ENCODE measurements at regions not wholly inside any gene's neighbourhood (a gene's known extent, or its start where the extent isn't known, plus 50 kb on each side); places are given as distances from the start of the nearest gene placed in this dataset.

DNA sequence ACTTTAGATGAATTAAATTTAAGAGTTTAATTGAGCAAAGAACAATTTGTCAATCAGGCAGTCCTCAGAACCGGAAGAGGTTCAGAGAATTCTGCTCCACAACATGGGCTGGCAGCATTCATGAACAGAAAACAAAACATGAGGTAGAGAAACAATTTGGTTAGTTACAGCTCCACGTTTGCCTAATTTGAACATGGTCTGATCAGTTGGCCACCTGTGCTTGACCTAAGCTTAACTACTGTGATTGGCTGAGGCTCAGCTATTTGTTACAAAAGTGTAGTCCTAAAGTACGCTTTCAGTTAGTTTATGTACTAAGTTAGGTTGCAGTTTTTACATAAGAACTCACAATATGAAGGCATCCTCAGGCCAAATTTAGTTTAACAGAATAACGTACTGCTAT lies 258.6 kb downstream of the ADAM29 start:
- peaks cover 0 to 7% (median 3%) of the 10 kb centered on the region in 4 donors for H3K9me3 ChIP-seq
- no peak for DNase-seq

DNA sequence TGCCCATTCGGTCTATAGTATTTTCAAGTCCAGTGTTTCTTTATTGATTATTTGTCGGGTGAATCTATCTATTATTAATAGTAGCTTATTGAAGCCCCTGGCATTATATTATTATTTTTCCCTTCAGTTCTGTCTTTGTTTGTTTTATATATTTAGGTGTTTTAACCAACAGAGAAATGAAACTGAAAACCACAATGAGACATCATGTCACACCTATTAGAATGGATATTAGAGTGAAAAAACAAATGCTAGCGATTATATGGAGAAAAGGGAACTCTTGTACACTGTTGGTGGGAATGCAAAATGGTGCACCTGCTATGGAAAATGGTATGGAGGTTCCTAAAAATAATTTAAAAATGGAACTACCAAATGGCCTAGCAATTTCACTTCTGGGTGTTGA lies 272.5 kb downstream of the ADAM29 start:
- Histone ChIP-seq H3K9me3 (peaks cover 0 to 1% (median 0%) of the 10 kb centered on the region in 4 donors), H3K27ac (no peak overlapping the region), H3K4me3 (no peak overlapping the region), H3K27me3 (no peaks in the 10 kb centered on the region), H3K36me3 (no peaks in the 10 kb centered on the region), H3K4me1 (no peaks in the 10 kb centered on the region)
- DNase-seq = no peak
- WGBS, 5 donors = 52 to 78% (median 72%) methylated on average over 3 of the region's 3 CpGs
- TF ChIP-seq POLR2AphosphoS5 (IDR thresholded peaks at IDR 0.05) (no peak), POLR2A (IDR thresholded peaks at IDR 0.05) (no peak), EP300 (IDR thresholded peaks at IDR 0.05) (no peak)
- TF ChIP-seq, protein P1, sequence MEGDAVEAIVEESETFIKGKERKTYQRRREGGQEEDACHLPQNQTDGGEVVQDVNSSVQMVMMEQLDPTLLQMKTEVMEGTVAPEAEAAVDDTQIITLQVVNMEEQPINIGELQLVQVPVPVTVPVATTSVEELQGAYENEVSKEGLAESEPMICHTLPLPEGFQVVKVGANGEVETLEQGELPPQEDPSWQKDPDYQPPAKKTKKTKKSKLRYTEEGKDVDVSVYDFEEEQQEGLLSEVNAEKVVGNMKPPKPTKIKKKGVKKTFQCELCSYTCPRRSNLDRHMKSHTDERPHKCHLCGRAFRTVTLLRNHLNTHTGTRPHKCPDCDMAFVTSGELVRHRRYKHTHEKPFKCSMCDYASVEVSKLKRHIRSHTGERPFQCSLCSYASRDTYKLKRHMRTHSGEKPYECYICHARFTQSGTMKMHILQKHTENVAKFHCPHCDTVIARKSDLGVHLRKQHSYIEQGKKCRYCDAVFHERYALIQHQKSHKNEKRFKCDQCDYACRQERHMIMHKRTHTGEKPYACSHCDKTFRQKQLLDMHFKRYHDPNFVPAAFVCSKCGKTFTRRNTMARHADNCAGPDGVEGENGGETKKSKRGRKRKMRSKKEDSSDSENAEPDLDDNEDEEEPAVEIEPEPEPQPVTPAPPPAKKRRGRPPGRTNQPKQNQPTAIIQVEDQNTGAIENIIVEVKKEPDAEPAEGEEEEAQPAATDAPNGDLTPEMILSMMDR (IDR thresholded peaks at IDR 0.05) = no peak
- intact Hi-C loops (cut with DNase I; ENCODE audit: low total_unique reads) = no loop called here

More for the DNA sequence above, 258.6 kb downstream of the ADAM29 start:
- Histone ChIP-seq H3K4me1 (no peaks in the 10 kb centered on the region), H3K27me3 (no peaks in the 10 kb centered on the region), H3K36me3 (no peaks in the 10 kb centered on the region), H3K27ac (no peak overlapping the region), H3K4me3 (no peak overlapping the region)
- TF ChIP-seq EP300 (IDR thresholded peaks at IDR 0.05) = no peak
- no peak for TF ChIP-seq POLR2AphosphoS5 (IDR thresholded peaks at IDR 0.05)
- TF ChIP-seq, protein P1 (IDR thresholded peaks at IDR 0.05) = no peak
- no peak for TF ChIP-seq POLR2A (IDR thresholded peaks at IDR 0.05)
- WGBS, 5 donors = 54 to 68% (median 64%) methylated on average over 4 of the region's 4 CpGs
- intact Hi-C loops (cut with DNase I; ENCODE audit: low total_unique reads) = no loop called here

DNA sequence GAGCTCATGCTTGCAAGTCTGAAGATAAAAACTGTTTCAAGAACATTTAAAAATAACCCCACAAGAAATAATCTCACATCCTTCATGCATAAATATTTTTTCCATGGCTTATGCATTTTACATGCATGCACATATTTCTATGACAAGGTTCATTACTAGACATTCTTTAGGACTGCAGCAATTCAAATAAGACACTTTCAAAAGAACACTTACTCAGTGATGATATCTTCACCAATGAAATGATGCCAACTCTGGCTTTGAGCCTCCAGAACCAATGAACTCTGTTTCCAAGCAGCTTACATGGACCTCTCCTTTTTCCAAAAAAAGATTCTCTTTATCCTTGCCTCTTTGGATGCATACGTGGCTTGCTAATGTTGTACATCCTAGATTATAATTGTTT lies 279.9 kb downstream of the ADAM29 start:
- Histone ChIP-seq H3K36me3 (no peaks in the 10 kb centered on the region), H3K27ac (no peak overlapping the region), H3K27me3 (no peaks in the 10 kb centered on the region), H3K9me3 (no peaks in the 10 kb centered on the region), H3K4me1 (peaks cover 0 to 4% (median 0%) of the 10 kb centered on the region in 4 donors), H3K4me3 (no peak overlapping the region)
- TF ChIP-seq POLR2AphosphoS5 (IDR thresholded peaks at IDR 0.05) (no peak), EP300 (IDR thresholded peaks at IDR 0.05) (no peak), POLR2A (IDR thresholded peaks at IDR 0.05) (no peak)
- TF ChIP-seq, protein P1 (IDR thresholded peaks at IDR 0.05) = no peak
- DNase-seq = no peak
- WGBS, 5 donors = 61 to 84% (median 79%) methylated on average over 1 of the region's 1 CpG
- intact Hi-C loops (cut with DNase I; ENCODE audit: low total_unique reads) = no loop called here

DNA sequence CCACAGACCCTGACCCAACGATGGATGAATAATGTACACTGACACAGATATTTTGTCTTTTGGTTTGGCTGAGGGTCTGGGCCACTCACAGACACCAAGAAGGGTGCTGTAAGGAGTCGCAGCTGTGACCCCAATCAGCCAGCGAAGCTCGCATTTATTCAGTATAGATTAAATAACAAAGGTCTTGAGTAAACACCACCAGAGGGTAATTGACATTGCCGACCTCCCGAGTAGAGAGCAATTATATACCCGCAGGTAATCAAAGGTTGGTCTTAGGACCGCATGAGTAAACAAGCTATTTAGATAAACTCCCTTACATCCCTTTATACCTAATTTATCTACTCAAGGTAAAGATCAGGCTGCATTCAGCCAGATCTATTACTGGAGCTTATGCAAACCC lies 297.1 kb downstream of the ADAM29 start:
- Histone ChIP-seq H3K36me3 (no peaks in the 10 kb centered on the region), H3K4me3 (no peak overlapping the region), H3K9me3 (peaks cover 0 to 43% (median 38%) of the 10 kb centered on the region in 4 donors), H3K27me3 (no peaks in the 10 kb centered on the region), H3K4me1 (no peaks in the 10 kb centered on the region), H3K27ac (no peak overlapping the region)
- WGBS, 5 donors = 64 to 81% (median 75%) methylated on average over 8 of the region's 8 CpGs
- TF ChIP-seq POLR2AphosphoS5 (IDR thresholded peaks at IDR 0.05) (no peak), EP300 (IDR thresholded peaks at IDR 0.05) (no peak), POLR2A (IDR thresholded peaks at IDR 0.05) (no peak)
- TF ChIP-seq, protein P1 (IDR thresholded peaks at IDR 0.05) = no peak
- intact Hi-C loops (cut with DNase I; ENCODE audit: low total_unique reads) = no loop called here
- DNase-seq = no peak
